RWPE2 (cell line): ENCODE measurements at regions not wholly inside any gene's neighbourhood (a gene's known extent, or its start where the extent isn't known, plus 50 kb on each side); places are given as distances from the start of the nearest gene placed in this dataset.
"Not testable (repeated sequence)": the region's sequence is repeated elsewhere in the genome, so short reads cannot be mapped to it uniquely, and the experiment has no call there.

Experiments used
- ATAC-seq: fragments of 200-7000 bp; cut with Tn5 transposase; 3 replicates; pipeline ENCODE4 v1.9.1; 2021; ENCODE audit warnings: low read depth
- DNase-seq: peaks from one replicate; pipeline ENCODE4 v3.0.0-alpha.2; 2020; ENCODE audit warnings: low spot score
- H3K27ac ChIP-seq: fragments of 450-650 bp; 2 replicates; pipeline ENCODE4 v1.5.1; 2017; ENCODE audit warnings: mild to moderate bottlenecking; ENCODE audit not compliant: poor library complexity, severe bottlenecking
- H3K27me3 ChIP-seq: fragments of 250-450 bp; sonication (Bioruptor Pico); 2 replicates; pipeline ENCODE4 v1.5.1; 2021; ENCODE audit warnings: mild to moderate bottlenecking, moderate library complexity; ENCODE audit not compliant: insufficient read depth, poor library complexity, severe bottlenecking
- H3K36me3 ChIP-seq: fragments of 250-450 bp; sonication (Bioruptor Pico); 2 replicates; pipeline ENCODE4 v1.5.1; 2020; ENCODE audit warnings: low read depth, mild to moderate bottlenecking, moderate library complexity
- H3K4me1 ChIP-seq: fragments of 250-450 bp; sonication (Bioruptor Pico); 2 replicates; pipeline ENCODE4 v1.5.1; 2021; ENCODE audit warnings: mild to moderate bottlenecking, moderate library complexity; ENCODE audit not compliant: insufficient read depth, poor library complexity, severe bottlenecking
- H3K4me3 ChIP-seq: fragments of 250-450 bp; sonication (Bioruptor Pico); 2 replicates; pipeline ENCODE4 v1.5.1; 2021; ENCODE audit warnings: mild to moderate bottlenecking, moderate library complexity; ENCODE audit not compliant: severe bottlenecking
- H3K9me3 ChIP-seq: fragments of 250-450 bp; sonication (Bioruptor Pico); 2 replicates; pipeline ENCODE4 v1.5.1; 2021; ENCODE audit warnings: mild to moderate bottlenecking, moderate library complexity; ENCODE audit not compliant: severe bottlenecking
- TF ChIP-seq, protein P1 (sequence below): fragments of 450-650 bp; IDR thresholded peaks from one replicate; pipeline ENCODE4 v1.5.1; 2017; ENCODE audit warnings: mild to moderate bottlenecking, moderate library complexity; ENCODE audit not compliant: poor library complexity, severe bottlenecking

DNA sequence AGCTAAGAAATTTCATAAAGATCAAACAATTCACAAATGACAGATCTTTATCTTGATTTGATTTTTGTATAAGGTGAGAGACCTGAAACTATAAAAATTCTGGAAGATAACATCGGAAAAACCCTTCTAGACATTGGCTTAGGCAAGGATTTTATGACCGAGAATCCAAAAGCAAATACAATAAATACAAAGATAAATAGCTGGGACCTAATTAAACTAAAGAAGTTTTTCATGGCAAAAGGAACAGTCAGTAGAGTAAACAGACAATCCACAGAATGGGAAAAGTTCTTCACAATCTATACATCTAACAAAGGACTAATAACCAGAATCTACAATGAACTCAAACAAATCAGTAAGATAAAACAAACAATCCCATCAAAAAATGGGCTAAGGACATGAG, 116.9 kb upstream of the BCHE start:
- no peaks in the 10 kb centered on the region for H3K9me3 ChIP-seq
- H3K4me1 ChIP-seq, result no peaks in the 10 kb centered on the region
- no peaks in the 10 kb centered on the region for H3K27me3 ChIP-seq
- no peaks in the 10 kb centered on the region for H3K36me3 ChIP-seq
- no peak for DNase-seq
- no peak overlapping the region for H3K27ac ChIP-seq
- TF ChIP-seq, protein P1, sequence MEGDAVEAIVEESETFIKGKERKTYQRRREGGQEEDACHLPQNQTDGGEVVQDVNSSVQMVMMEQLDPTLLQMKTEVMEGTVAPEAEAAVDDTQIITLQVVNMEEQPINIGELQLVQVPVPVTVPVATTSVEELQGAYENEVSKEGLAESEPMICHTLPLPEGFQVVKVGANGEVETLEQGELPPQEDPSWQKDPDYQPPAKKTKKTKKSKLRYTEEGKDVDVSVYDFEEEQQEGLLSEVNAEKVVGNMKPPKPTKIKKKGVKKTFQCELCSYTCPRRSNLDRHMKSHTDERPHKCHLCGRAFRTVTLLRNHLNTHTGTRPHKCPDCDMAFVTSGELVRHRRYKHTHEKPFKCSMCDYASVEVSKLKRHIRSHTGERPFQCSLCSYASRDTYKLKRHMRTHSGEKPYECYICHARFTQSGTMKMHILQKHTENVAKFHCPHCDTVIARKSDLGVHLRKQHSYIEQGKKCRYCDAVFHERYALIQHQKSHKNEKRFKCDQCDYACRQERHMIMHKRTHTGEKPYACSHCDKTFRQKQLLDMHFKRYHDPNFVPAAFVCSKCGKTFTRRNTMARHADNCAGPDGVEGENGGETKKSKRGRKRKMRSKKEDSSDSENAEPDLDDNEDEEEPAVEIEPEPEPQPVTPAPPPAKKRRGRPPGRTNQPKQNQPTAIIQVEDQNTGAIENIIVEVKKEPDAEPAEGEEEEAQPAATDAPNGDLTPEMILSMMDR, result no peak
- no peak for ATAC-seq
- H3K4me3 ChIP-seq, result no peak overlapping the region

DNA sequence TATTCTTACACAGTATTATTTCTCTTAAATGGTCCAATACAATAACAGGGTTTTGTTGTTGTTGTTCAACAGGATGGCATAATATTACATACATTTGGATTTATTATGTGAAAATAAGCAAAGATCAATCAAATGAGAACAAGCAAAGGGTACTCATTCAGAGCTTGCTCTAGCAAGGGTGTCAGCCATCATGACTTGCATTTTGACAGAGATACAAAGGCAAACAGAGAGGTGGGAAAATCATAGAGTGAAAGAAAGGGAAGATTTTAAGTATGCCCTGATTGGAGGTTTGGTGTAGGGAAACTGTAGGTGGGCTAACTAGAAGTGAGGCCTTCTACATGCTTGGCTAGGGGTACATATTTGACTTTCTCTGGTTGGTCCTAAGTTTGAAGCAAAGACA, 109.1 kb upstream of the BCHE start:
- Histone ChIP-seq H3K27ac (no peak overlapping the region), H3K4me3 (no peak overlapping the region), H3K4me1 (no peaks in the 10 kb centered on the region), H3K9me3 (no peaks in the 10 kb centered on the region), H3K27me3 (no peaks in the 10 kb centered on the region), H3K36me3 (no peaks in the 10 kb centered on the region)
- ATAC-seq, result no peak
- TF ChIP-seq, protein P1, result no peak
- DNase-seq, result no peak

DNA sequence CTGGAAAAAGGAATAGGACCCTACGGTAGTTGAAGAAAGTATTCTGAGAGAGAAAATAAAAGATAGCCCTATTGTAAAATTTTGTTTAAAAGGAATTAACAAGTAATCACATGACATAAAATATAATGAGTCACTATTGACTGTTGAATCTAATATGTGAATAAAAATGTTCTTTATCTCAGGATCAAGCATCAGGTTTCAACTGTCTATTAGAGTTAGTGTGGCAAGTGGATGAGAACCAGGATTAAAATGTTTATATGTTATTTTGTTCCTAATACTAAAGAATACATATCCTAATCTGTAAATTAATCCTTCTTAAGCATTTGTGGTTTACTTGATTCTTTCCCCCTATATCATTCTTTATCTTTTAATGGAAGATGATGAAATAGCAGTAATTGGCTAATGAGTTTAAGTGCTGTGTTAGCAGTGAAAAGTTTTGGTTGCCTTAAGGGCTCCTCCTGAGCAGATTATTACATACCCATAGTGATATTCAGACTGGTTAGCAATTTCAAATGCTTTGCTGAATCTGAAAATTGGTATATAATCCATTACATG, 101.8 kb upstream of the BCHE start:
- DNase-seq (no peak), ATAC-seq (no peak)
- TF ChIP-seq, protein P1, result no peak
- Histone ChIP-seq H3K4me3 (no peak overlapping the region), H3K27ac (no peak overlapping the region), H3K4me1 (no peaks in the 10 kb centered on the region), H3K36me3 (no peaks in the 10 kb centered on the region), H3K9me3 (no peaks in the 10 kb centered on the region), H3K27me3 (no peaks in the 10 kb centered on the region)

DNA sequence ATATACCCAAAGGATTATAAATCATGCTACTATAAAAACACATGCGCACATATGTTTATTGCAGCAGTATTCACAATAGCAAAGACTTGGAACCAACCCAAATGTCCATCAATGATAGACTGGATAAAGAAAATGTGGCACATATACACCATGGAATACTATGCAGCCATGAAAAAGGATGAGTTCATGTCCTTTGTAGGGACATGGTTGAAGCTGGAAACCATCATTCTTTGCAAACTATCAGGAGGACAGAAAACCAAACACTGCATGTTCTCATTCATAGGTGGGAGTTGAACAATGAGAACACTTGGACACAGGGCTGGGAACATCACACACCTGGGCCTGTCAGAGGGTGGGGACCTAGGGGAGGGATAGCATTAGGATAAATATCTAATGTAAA, 98.9 kb upstream of the BCHE start:
- H3K36me3 ChIP-seq, H3K4me3 ChIP-seq, H3K4me1 ChIP-seq, H3K27ac ChIP-seq, H3K9me3 ChIP-seq, H3K27me3 ChIP-seq, ATAC-seq, DNase-seq: not testable (repeated sequence)

DNA sequence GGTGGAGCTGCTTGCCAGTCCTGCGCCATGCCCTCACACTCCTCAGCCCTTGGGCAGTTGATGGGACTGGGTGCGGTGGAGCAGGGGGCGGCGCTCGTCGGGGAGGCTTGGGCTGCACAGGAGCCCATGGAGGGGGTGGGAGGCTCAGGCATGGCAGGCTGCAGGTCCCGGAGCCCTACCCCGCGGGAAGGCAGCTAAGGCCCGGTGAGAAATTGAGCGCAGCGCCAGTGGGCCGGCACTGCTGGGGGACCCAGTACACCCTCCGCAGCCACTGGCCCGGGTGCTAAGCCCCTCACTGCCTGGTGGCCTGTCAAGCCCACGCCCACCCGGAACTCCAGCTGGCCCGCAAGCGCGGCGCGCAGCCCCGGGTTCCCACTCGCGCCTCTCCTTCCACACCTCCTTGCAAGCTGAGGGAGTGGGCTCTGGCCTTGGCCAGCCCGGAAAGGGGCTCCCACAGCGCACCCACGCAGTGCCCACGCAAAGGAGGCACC, 87.1 kb upstream of the BCHE start:
- H3K4me1 ChIP-seq, ATAC-seq, DNase-seq, H3K4me3 ChIP-seq, H3K9me3 ChIP-seq, H3K36me3 ChIP-seq, H3K27me3 ChIP-seq, H3K27ac ChIP-seq: not testable (repeated sequence)

DNA sequence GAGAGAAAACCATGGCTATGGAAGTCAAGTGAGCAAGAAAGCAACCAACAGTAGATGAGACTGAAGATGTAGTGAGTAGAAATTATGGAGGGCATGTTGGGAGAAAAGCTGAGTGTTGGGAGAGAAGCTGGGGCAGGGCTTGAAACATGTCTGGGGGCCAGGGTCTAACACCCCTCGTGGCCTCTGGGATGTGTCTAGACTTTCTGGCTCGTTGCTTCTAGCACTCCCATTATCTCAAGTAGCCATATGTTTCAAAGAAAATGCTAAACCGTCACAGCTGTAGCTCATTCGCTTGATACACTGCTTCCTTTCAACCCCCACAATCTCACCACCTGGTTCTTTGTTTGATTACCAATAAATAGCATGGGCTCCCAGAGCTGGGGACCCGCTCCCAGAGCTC, 83.8 kb upstream of the BCHE start:
- DNase-seq, result no peak
- ATAC-seq, result no peak
- TF ChIP-seq, protein P1, result no peak

More for the DNA sequence above, 83.8 kb upstream of the BCHE start:
- Histone ChIP-seq H3K27me3 (no peaks in the 10 kb centered on the region), H3K9me3 (no peaks in the 10 kb centered on the region), H3K36me3 (no peaks in the 10 kb centered on the region), H3K4me3 (no peak overlapping the region), H3K27ac (no peak overlapping the region), H3K4me1 (no peaks in the 10 kb centered on the region)
